Thyroid gland (tissue), 4 donors: ENCODE measurements at regions not wholly inside any gene's neighbourhood (a gene's known extent, or its start where the extent isn't known, plus 50 kb on each side); places are given as distances from the start of the nearest gene placed in this dataset.

ENCODE experiments used
- DNase-seq, 2 donors: peaks; one replicate each; pipeline ENCODE4 v3.0.0-alpha.2; 2019
- H3K27ac ChIP-seq, 3 donors: fragments of 200-600 bp; sonication (generic); 1 replicate in 2 of 3; 2 replicates in 1 of 3; pipeline ENCODE4 v1.5.1; 2016 to 2019; ENCODE audit warnings: mild to moderate bottlenecking in 1 of 3, moderate library complexity in 1 of 3
- H3K27me3 ChIP-seq: fragments of 200-600 bp; sonication (generic); one replicate; pipeline ENCODE4 v1.5.1; 2019
- H3K36me3 ChIP-seq, 2 donors: fragments of 200-600 bp; sonication (generic); one replicate each; pipeline ENCODE4 v1.5.1; 2016 to 2019
- H3K4me1 ChIP-seq, 2 donors: fragments of 200-600 bp; sonication (generic); one replicate each; pipeline ENCODE4 v1.5.1; 2017 to 2019
- H3K4me3 ChIP-seq, 3 donors: fragments of 200-600 bp; sonication (generic); replicated peaks in 1 of 3; 1 replicate in 2 of 3; 2 replicates in 1 of 3; pipeline ENCODE4 v1.5.1; 2016; ENCODE audit warnings: mild to moderate bottlenecking in 1 of 3
- H3K9me3 ChIP-seq: fragments of 200-600 bp; sonication (generic); one replicate; pipeline ENCODE4 v1.5.1; 2017
- POLR2A ChIP-seq, 2 donors: fragments of 450-650 bp; IDR thresholded peaks; one replicate each; pipeline ENCODE4 v1.6.1; 2017; ENCODE audit warnings: antibody characterized with exemption in 2 of 2, mild to moderate bottlenecking in 2 of 2, moderate library complexity in 1 of 2
- WGBS, 2 donors: methylation state at CpG; one replicate each; pipeline ENCODE4 v1.1.5; 2017; 5-methylcytosine and 5-hydroxymethylcytosine counted together
- intact Hi-C: fragments of 100-400 bp; cut with DNase I; formaldehyde crosslinking; loops from one replicate; pipeline ENCODE4 v1.15.1; 2023
- TF ChIP-seq, protein P1 (sequence below), 6 experiments: fragments of 200-600 bp in 3 of 6; fragments of 450-650 bp in 3 of 6; sonication (generic) in 3 of 6; IDR thresholded peaks; one replicate each; pipeline ENCODE4 v1.5.1; 2016 to 2019; ENCODE audit warnings: antibody characterized with exemption in 6 of 6, mild to moderate bottlenecking in 2 of 6, inconsistent platforms in 1 of 6, moderate library complexity in 1 of 6

DNA sequence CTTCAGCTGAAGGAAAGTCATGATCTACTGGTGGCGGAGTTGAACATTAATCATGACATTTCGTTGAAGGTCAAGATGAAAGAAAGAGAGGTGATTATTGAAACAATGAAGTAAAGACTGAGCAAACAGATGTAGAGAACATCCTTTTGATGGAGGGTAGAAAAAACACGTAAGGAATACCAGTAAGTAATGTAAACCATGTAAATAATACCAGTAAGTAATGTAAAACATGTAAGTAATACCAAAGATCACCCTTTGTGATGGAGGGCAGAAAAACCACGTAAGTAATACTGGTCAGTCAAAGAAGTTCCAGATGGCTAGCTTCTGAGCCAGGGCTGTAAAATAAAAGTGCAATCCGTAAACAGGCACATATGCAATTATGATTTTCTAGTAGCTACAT is 1387.7 kb downstream of the SUCLG1 start:
- 79 to 82% methylated on average over 5 of the region's 5 CpGs for WGBS, 2 donors
- no peaks in the 10 kb centered on the region for H3K27me3 ChIP-seq

GRCh38 chr2:83069724-83070123 is 1389.4 kb downstream of the SUCLG1 start:
- H3K36me3 ChIP-seq = no peaks in the 10 kb centered on the region
- no peak for DNase-seq
- H3K4me1 ChIP-seq = no peaks in the 10 kb centered on the region
- no peaks in the 10 kb centered on the region for H3K9me3 ChIP-seq
- intact Hi-C loops = no loop called here
- no peak overlapping the region for H3K4me3 ChIP-seq
- H3K27ac ChIP-seq = no peak overlapping the region
- TF ChIP-seq, protein P1, sequence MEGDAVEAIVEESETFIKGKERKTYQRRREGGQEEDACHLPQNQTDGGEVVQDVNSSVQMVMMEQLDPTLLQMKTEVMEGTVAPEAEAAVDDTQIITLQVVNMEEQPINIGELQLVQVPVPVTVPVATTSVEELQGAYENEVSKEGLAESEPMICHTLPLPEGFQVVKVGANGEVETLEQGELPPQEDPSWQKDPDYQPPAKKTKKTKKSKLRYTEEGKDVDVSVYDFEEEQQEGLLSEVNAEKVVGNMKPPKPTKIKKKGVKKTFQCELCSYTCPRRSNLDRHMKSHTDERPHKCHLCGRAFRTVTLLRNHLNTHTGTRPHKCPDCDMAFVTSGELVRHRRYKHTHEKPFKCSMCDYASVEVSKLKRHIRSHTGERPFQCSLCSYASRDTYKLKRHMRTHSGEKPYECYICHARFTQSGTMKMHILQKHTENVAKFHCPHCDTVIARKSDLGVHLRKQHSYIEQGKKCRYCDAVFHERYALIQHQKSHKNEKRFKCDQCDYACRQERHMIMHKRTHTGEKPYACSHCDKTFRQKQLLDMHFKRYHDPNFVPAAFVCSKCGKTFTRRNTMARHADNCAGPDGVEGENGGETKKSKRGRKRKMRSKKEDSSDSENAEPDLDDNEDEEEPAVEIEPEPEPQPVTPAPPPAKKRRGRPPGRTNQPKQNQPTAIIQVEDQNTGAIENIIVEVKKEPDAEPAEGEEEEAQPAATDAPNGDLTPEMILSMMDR (IDR thresholded peaks at IDR 0.05) = no peak
- TF ChIP-seq POLR2A (IDR thresholded peaks at IDR 0.05) = no peak
- no peaks in the 10 kb centered on the region for H3K27me3 ChIP-seq

More for the DNA sequence above, 1387.7 kb downstream of the SUCLG1 start:
- H3K9me3 ChIP-seq = no peaks in the 10 kb centered on the region
- intact Hi-C loops = no loop called here
- H3K27ac ChIP-seq = no peak overlapping the region
- no peak overlapping the region for H3K4me3 ChIP-seq
- no peaks in the 10 kb centered on the region for H3K36me3 ChIP-seq
- DNase-seq = no peak
- no peaks in the 10 kb centered on the region for H3K4me1 ChIP-seq
- TF ChIP-seq POLR2A (IDR thresholded peaks at IDR 0.05) = no peak
- TF ChIP-seq, protein P1 (IDR thresholded peaks at IDR 0.05) = no peak

DNA sequence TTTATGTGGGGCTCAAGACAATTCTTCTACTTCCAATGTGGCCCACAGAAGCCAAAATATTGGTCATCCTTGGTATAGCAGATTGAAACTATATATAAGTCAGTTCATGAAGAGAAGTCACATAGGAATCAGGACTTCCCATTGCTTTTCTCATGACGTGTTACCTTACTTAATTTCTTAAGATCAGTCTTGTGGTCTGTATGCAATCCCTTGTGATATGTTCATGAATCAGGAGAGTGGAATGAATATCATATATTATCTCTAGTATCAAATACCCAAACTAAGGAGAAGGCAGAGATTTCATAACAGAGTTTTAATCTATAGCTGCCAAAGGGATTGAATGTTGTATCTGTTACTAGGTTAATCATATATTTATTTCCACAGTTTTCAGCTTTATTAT is 1390.4 kb downstream of the SUCLG1 start:
- H3K36me3 ChIP-seq = no peaks in the 10 kb centered on the region
- DNase-seq = no peak
- no peak for TF ChIP-seq POLR2A (IDR thresholded peaks at IDR 0.05)
- TF ChIP-seq, protein P1 (IDR thresholded peaks at IDR 0.05) = no peak
- no peaks in the 10 kb centered on the region for H3K4me1 ChIP-seq
- H3K27me3 ChIP-seq = no peaks in the 10 kb centered on the region
- intact Hi-C loops = no loop called here
- no peaks in the 10 kb centered on the region for H3K9me3 ChIP-seq
- 80 to 89% methylated on average over 1 of the region's 1 CpG for WGBS, 2 donors
- no peak overlapping the region for H3K4me3 ChIP-seq
- no peak overlapping the region for H3K27ac ChIP-seq

- Histone ChIP-seq H3K27ac (no peak overlapping the region), H3K4me1 (no peaks in the 10 kb centered on the region), H3K4me3 (no peak overlapping the region), H3K9me3 (no peaks in the 10 kb centered on the region), H3K36me3 (no peaks in the 10 kb centered on the region), H3K27me3 (no peaks in the 10 kb centered on the region)
- intact Hi-C loops = no loop called here
- WGBS, 2 donors = 30 to 32% methylated on average over 1 of the region's 1 CpG
- DNase-seq = no peak
- no peak for TF ChIP-seq POLR2A (IDR thresholded peaks at IDR 0.05)
- TF ChIP-seq, protein P1 (IDR thresholded peaks at IDR 0.05) = no peak
Measured at GRCh38 chr2:83067947-83068346, 1391.1 kb downstream of the SUCLG1 start.

- Histone ChIP-seq H3K36me3 (no peaks in the 10 kb centered on the region), H3K27ac (no peak overlapping the region), H3K4me3 (no peak overlapping the region), H3K4me1 (no peaks in the 10 kb centered on the region), H3K9me3 (no peaks in the 10 kb centered on the region), H3K27me3 (no peaks in the 10 kb centered on the region)
- TF ChIP-seq POLR2A (IDR thresholded peaks at IDR 0.05) = no peak
- TF ChIP-seq, protein P1 (IDR thresholded peaks at IDR 0.05) = no peak
- no peak for DNase-seq
- intact Hi-C loops = no loop called here
- WGBS, 2 donors = 91 to 96% methylated on average over 1 of the region's 1 CpG
Measured at GRCh38 chr2:83063933-83064332, 1395.1 kb downstream of the SUCLG1 start.
